ENCODE measurements at regions not wholly inside any gene's neighbourhood (a gene's known extent, or its start where the extent isn't known, plus 50 kb on each side); places are given as distances from the start of the nearest gene placed in this dataset.
"Not testable (repeated sequence)": the region's sequence is repeated elsewhere in the genome, so short reads cannot be mapped to it uniquely, and the experiment has no call there.

GRCh38 chr20:40868551-40869217 lies 159.9 kb upstream of the TOP1 start:
- H3K4me3 ChIP-seq (ENCODE audit: low read depth, low read length), result no peak overlapping the region
- DNase-seq (ENCODE audit: low read depth) (no peak), FAIRE-seq (no peak)
- TF ChIP-seq, protein P1, sequence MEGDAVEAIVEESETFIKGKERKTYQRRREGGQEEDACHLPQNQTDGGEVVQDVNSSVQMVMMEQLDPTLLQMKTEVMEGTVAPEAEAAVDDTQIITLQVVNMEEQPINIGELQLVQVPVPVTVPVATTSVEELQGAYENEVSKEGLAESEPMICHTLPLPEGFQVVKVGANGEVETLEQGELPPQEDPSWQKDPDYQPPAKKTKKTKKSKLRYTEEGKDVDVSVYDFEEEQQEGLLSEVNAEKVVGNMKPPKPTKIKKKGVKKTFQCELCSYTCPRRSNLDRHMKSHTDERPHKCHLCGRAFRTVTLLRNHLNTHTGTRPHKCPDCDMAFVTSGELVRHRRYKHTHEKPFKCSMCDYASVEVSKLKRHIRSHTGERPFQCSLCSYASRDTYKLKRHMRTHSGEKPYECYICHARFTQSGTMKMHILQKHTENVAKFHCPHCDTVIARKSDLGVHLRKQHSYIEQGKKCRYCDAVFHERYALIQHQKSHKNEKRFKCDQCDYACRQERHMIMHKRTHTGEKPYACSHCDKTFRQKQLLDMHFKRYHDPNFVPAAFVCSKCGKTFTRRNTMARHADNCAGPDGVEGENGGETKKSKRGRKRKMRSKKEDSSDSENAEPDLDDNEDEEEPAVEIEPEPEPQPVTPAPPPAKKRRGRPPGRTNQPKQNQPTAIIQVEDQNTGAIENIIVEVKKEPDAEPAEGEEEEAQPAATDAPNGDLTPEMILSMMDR (IDR thresholded peaks at IDR 0.05; ENCODE audit: insufficient read depth, low read length, severe bottlenecking), result no peak
- H3K36me3 ChIP-seq (ENCODE audit: control insufficient read depth, insufficient read depth, low read length), result no peaks in the 10 kb centered on the region
- no peaks in the 10 kb centered on the region for H3K27me3 ChIP-seq (ENCODE audit: control insufficient read depth, insufficient read depth, low read length)

DNA sequence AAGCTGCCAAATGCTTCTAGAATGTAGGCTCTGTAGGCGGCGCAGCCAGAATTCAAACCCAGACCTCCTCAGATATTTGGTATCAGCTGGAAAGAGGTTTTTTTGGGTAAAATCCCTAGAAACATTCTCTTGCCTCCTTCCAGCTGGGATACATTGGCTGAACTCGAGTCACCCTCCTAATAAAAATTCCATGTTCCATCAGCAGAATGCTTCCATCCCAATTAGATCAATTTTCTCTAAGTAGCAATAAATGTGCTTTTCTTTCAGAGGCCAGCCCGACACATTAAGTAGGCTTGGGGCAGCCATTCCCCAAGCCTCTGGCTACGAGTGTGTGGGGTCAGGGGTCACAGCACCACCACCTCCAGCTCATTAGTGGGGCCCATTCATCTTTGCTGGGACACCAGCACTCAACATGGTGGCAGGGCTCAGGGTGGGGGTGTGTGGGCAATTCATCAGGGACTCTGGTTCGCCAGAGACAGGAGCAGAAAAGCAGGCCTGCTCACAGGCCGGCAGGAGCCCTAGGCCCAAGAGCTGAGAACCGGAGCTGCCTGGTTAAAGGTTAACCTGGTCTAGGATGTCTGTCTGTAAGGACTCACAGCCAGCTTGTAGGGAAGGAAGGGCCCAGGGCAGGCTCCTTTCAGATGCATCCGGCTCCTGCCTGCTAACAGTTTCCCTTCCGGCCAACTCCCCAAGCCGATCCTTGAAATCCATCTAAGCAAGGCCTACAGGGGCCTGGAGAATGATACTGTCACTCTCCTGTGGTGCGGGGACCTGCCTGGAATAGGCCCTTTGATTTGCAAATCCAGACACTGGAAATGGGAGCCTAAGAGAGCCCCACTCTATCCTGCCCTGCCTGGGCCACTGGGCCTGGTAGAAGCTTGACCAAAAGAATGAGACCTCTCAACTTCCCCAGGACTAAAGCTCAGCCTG lies 159.1 kb upstream of the TOP1 start:
- Histone ChIP-seq H3K27me3 (ENCODE audit: control insufficient read depth, insufficient read depth, low read length) (no peaks in the 10 kb centered on the region), H3K36me3 (ENCODE audit: control insufficient read depth, insufficient read depth, low read length) (no peaks in the 10 kb centered on the region), H3K4me3 (ENCODE audit: low read depth, low read length) (no peak overlapping the region)
- no peak for DNase-seq (ENCODE audit: low read depth)
- no peak for FAIRE-seq
- TF ChIP-seq, protein P1 (IDR thresholded peaks at IDR 0.05; ENCODE audit: insufficient read depth, low read length, severe bottlenecking), result no peak

- Histone ChIP-seq H3K27me3 (ENCODE audit: control insufficient read depth, insufficient read depth, low read length) (no peaks in the 10 kb centered on the region), H3K36me3 (ENCODE audit: control insufficient read depth, insufficient read depth, low read length) (no peaks in the 10 kb centered on the region), H3K4me3 (ENCODE audit: low read depth, low read length) (no peak overlapping the region)
- DNase-seq (ENCODE audit: low read depth), result no peak
- FAIRE-seq, result no peak
- TF ChIP-seq, protein P1 (IDR thresholded peaks at IDR 0.05; ENCODE audit: insufficient read depth, low read length, severe bottlenecking), result no peak
These were observed 153.2 kb upstream of the TOP1 start for GRCh38 chr20:40875116-40876085.

GRCh38 chr20:40878099-40878498 lies 150.5 kb upstream of the TOP1 start:
- DNase-seq (ENCODE audit: low read depth); H3K36me3 ChIP-seq (ENCODE audit: control insufficient read depth, insufficient read depth, low read length); H3K4me3 ChIP-seq (ENCODE audit: low read depth, low read length); H3K27me3 ChIP-seq (ENCODE audit: control insufficient read depth, insufficient read depth, low read length); FAIRE-seq: not testable (repeated sequence)

GRCh38 chr20:40880063-40880728 lies 148.4 kb upstream of the TOP1 start:
- FAIRE-seq (no peak), DNase-seq (ENCODE audit: low read depth) (peak; percentile 52)
- Histone ChIP-seq H3K36me3 (ENCODE audit: control insufficient read depth, insufficient read depth, low read length) (no peaks in the 10 kb centered on the region), H3K27me3 (ENCODE audit: control insufficient read depth, insufficient read depth, low read length) (no peaks in the 10 kb centered on the region), H3K4me3 (ENCODE audit: low read depth, low read length) (no peak overlapping the region)
- TF ChIP-seq, protein P1 (IDR thresholded peaks at IDR 0.05; ENCODE audit: insufficient read depth, low read length, severe bottlenecking), result peak; percentile 13
